Body of pancreas (tissue), 4 donors: ENCODE measurements at regions not wholly inside any gene's neighbourhood (a gene's known extent, or its start where the extent isn't known, plus 50 kb on each side); places are given as distances from the start of the nearest gene placed in this dataset.

ENCODE experiments used
- POLR2A ChIP-seq, 3 donors: fragments of 450-650 bp; IDR thresholded peaks; one replicate each; pipeline ENCODE4 v1.6.1; 2016; ENCODE audit warnings: antibody characterized with exemption in 3 of 3, mild to moderate bottlenecking in 2 of 3
- TF ChIP-seq, protein P1 (sequence below), 7 experiments: fragments of 450-650 bp in 4 of 7; fragments of 200-600 bp in 3 of 7; sonication (generic) in 3 of 7; IDR thresholded peaks; one replicate each; pipeline ENCODE4 v1.5.1; 2016 to 2019; ENCODE audit warnings: antibody characterized with exemption in 7 of 7

DNA sequence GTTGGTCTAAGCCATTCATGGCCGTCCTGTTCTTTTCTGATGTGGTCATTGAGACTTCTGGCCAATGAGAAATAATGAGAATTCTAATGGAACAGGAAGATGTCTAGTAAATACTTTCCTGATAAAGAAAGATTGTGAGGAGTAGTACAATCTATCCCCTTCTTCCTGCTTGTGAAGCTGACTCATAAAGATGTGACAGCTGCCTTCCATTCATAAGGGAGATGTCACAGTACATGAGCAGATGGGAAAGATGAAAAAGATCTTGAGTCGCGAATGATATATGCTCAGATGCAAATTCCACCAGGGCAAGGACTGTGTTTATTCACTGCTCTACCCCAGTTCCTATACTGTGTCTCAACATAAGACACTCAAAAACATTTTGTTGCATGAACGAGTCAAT, 111.7 kb upstream of the FOXF1 start:
- TF ChIP-seq, protein P1, sequence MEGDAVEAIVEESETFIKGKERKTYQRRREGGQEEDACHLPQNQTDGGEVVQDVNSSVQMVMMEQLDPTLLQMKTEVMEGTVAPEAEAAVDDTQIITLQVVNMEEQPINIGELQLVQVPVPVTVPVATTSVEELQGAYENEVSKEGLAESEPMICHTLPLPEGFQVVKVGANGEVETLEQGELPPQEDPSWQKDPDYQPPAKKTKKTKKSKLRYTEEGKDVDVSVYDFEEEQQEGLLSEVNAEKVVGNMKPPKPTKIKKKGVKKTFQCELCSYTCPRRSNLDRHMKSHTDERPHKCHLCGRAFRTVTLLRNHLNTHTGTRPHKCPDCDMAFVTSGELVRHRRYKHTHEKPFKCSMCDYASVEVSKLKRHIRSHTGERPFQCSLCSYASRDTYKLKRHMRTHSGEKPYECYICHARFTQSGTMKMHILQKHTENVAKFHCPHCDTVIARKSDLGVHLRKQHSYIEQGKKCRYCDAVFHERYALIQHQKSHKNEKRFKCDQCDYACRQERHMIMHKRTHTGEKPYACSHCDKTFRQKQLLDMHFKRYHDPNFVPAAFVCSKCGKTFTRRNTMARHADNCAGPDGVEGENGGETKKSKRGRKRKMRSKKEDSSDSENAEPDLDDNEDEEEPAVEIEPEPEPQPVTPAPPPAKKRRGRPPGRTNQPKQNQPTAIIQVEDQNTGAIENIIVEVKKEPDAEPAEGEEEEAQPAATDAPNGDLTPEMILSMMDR (IDR thresholded peaks at IDR 0.05), result no peak
- TF ChIP-seq POLR2A (IDR thresholded peaks at IDR 0.05), result no peak
